Ovary (tissue), 7 donors: ENCODE measurements at regions not wholly inside any gene's neighbourhood (a gene's known extent, or its start where the extent isn't known, plus 50 kb on each side); places are given as distances from the start of the nearest gene placed in this dataset.

ENCODE experiments used
- DNase-seq, 5 donors: peaks; one replicate each; pipeline ENCODE4 v3.0.0-alpha.2; 2019 to 2020
- H3K27ac ChIP-seq, 2 donors: fragments of 200-600 bp; one replicate each; pipeline versions ENCODE4 v1.5.1 to v1.8.0; 2019 to 2022
- H3K27me3 ChIP-seq: fragments of 200-600 bp; one replicate; pipeline ENCODE4 v1.8.0; 2022
- H3K36me3 ChIP-seq: fragments of 200-600 bp; sonication (generic); one replicate; pipeline ENCODE4 v1.5.1; 2019
- H3K4me1 ChIP-seq: one replicate; pipeline ENCODE4 v1.8.1; 2013; ENCODE audit warnings: mild to moderate bottlenecking, moderate library complexity; ENCODE audit not compliant: insufficient read depth
- H3K4me3 ChIP-seq: fragments of 200-600 bp; sonication (generic); one replicate; pipeline ENCODE4 v1.5.1; 2017
- H3K9me3 ChIP-seq, 2 donors: fragments of 200-600 bp in 1 of 2; sonication (generic) in 1 of 2; one replicate each; pipeline versions ENCODE4 v1.5.1 to v1.8.1; 2013 to 2019; ENCODE audit warnings: mild to moderate bottlenecking in 1 of 2, moderate library complexity in 1 of 2
- CTCF ChIP-seq, 3 donors: fragments of 450-650 bp in 2 of 3; fragments of 200-600 bp in 1 of 3; IDR thresholded peaks; one replicate each; pipeline versions ENCODE4 v1.5.1 to v1.8.0; 2016 to 2022; ENCODE audit warnings: antibody characterized with exemption in 3 of 3, mild to moderate bottlenecking in 1 of 3
- EP300 ChIP-seq: sonication (generic); formaldehyde crosslinking; IDR thresholded peaks from one replicate; pipeline ENCODE4 v1.6.1; 2017; ENCODE audit warnings: antibody characterized with exemption
- POLR2A ChIP-seq: fragments of 450-650 bp; IDR thresholded peaks from one replicate; pipeline ENCODE4 v1.6.1; 2017; ENCODE audit warnings: antibody characterized with exemption, mild to moderate bottlenecking, moderate library complexity
- WGBS, 3 donors: extraction: QIAGEN DNeasy Blood & Tissue Kit in 1 of 3; methylation state at CpG; one replicate each; pipeline versions ENCODE4 v1.1.5 to v1.1.7; 2013 to 2017; 5-methylcytosine and 5-hydroxymethylcytosine counted together
- intact Hi-C, 4 donors: fragments of 100-400 bp; cut with DNase I; formaldehyde crosslinking; loops; one replicate each; pipeline versions ENCODE4 v1.11.0 to v1.15.1; 2022 to 2023
- donor health status: DM: no; HTN: no; CAD: no; lungs with moderate emphysema.
- donor health status: DM: no; HTN: no; CAD: no.
- donor health status: Bipolar disorder and iron deficiency.
- donor health status: DM: no; HTN: no; CAD: no.
- donor health status: DM: yes; HTN: yes; CAD: no.

- Histone ChIP-seq H3K27ac (no peak overlapping the region), H3K4me3 (no peak overlapping the region), H3K4me1 (peaks cover 1% of the 10 kb centered on the region), H3K27me3 (no peaks in the 10 kb centered on the region), H3K36me3 (no peaks in the 10 kb centered on the region), H3K9me3 (no peaks in the 10 kb centered on the region)
- DNase-seq = no peak
- 68 to 86% (median 71%) methylated on average over 5 of the region's 5 CpGs for whole genome bisulfite sequencing, 3 donors
- TF ChIP-seq EP300 (no peak), POLR2A (no peak), CTCF (IDR thresholded peaks at IDR 0.05) (no peak)
- intact Hi-C loops = no loop called here
Observed at GRCh38 chr14:94966344-94966743, 191.0 kb downstream of the DICER1 start.

- Histone ChIP-seq H3K9me3 (no peaks in the 10 kb centered on the region), H3K4me3 (no peak overlapping the region), H3K4me1 (peaks cover 1% of the 10 kb centered on the region), H3K27ac (no peak overlapping the region), H3K36me3 (no peaks in the 10 kb centered on the region), H3K27me3 (no peaks in the 10 kb centered on the region)
- WGBS, 3 donors = 89 to 95% (median 92%) methylated on average over 8 of the region's 8 CpGs
- intact Hi-C loops = no loop called here
- TF ChIP-seq POLR2A (no peak), EP300 (no peak), CTCF (IDR thresholded peaks at IDR 0.05) (no peak)
- DNase-seq = no peak
Observed at GRCh38 chr14:94965551-94966313, 191.6 kb downstream of the DICER1 start.

- Histone ChIP-seq H3K27ac (no peak overlapping the region), H3K36me3 (no peaks in the 10 kb centered on the region), H3K4me3 (no peak overlapping the region), H3K4me1 (peaks cover 6% of the 10 kb centered on the region), H3K27me3 (no peaks in the 10 kb centered on the region), H3K9me3 (no peaks in the 10 kb centered on the region)
- intact Hi-C loops = no loop called here
- 90 to 94% (median 94%) methylated on average over 7 of the region's 7 CpGs for WGBS, 3 donors
- DNase-seq = no peak
- TF ChIP-seq POLR2A (no peak), CTCF (IDR thresholded peaks at IDR 0.05) (no peak), EP300 (no peak)
Observed at GRCh38 chr14:94964931-94965330, 192.4 kb downstream of the DICER1 start.

- intact Hi-C loops = no loop called here
- Histone ChIP-seq H3K9me3 (no peaks in the 10 kb centered on the region), H3K36me3 (no peaks in the 10 kb centered on the region), H3K27ac (no peak overlapping the region), H3K4me1 (peaks cover 8% of the 10 kb centered on the region), H3K27me3 (no peaks in the 10 kb centered on the region), H3K4me3 (no peak overlapping the region)
- TF ChIP-seq CTCF (IDR thresholded peaks at IDR 0.05) (no peak), EP300 (no peak), POLR2A (no peak)
- WGBS, 3 donors = 90 to 92% (median 91%) methylated on average over 3 of the region's 3 CpGs
- DNase-seq = no peak
Observed at GRCh38 chr14:94964181-94964580, 193.1 kb downstream of the DICER1 start.
